ENCODE measurements at regions not wholly inside any gene's neighbourhood (a gene's known extent, or its start where the extent isn't known, plus 50 kb on each side); places are given as distances from the start of the nearest gene placed in this dataset.

DNA sequence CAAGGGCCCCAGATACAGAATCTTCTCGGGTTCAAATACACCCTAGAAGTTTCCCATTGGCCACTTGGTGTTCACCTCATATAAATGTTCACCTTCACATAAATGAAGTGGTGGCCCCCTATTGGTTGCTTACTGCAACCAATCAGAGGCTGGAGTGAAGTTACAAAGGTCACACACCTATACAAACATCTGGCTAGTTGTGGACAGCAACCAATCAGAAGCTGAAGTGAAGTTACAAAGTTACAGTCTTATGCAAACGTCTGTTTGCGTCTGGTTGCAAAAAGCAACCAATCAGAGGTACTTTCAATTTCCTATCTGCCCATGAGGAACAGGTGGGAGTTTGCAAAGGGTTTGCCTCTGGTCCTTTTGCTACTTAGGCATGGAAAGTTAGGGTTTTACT lies 206.5 kb upstream of the BMP2 start:
- TF ChIP-seq, protein P1, sequence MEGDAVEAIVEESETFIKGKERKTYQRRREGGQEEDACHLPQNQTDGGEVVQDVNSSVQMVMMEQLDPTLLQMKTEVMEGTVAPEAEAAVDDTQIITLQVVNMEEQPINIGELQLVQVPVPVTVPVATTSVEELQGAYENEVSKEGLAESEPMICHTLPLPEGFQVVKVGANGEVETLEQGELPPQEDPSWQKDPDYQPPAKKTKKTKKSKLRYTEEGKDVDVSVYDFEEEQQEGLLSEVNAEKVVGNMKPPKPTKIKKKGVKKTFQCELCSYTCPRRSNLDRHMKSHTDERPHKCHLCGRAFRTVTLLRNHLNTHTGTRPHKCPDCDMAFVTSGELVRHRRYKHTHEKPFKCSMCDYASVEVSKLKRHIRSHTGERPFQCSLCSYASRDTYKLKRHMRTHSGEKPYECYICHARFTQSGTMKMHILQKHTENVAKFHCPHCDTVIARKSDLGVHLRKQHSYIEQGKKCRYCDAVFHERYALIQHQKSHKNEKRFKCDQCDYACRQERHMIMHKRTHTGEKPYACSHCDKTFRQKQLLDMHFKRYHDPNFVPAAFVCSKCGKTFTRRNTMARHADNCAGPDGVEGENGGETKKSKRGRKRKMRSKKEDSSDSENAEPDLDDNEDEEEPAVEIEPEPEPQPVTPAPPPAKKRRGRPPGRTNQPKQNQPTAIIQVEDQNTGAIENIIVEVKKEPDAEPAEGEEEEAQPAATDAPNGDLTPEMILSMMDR (IDR thresholded peaks at IDR 0.05) = no peak
- TF ChIP-seq POLR2A (IDR thresholded peaks at IDR 0.05) = no peak
- no peak for TF ChIP-seq POLR2AphosphoS5 (IDR thresholded peaks at IDR 0.05; ENCODE audit: insufficient read depth in 1 of 2, low read depth in 1 of 2)

Data from vagina (tissue), 2 donors.